Stomach (tissue), 8 donors: ENCODE measurements at regions not wholly inside any gene's neighbourhood (a gene's known extent, or its start where the extent isn't known, plus 50 kb on each side); places are given as distances from the start of the nearest gene placed in this dataset.

Experiments used
- DNase-seq, 2 donors: peaks; one replicate each; pipeline versions ENCODE4 v3.0.0 to v3.0.0-alpha.2; 2013 to 2019
- H3K27ac ChIP-seq, 5 donors: fragments of 200-600 bp in 4 of 5; sonication (generic) in 4 of 5; one replicate each; pipeline ENCODE4 v1.5.1; 2013 to 2019; ENCODE audit warnings: mild to moderate bottlenecking in 1 of 5, moderate library complexity in 1 of 5
- H3K27me3 ChIP-seq, 3 donors: fragments of 200-600 bp; sonication (generic); one replicate each; pipeline ENCODE4 v1.5.1; 2017 to 2019; ENCODE audit warnings: mixed run types in 1 of 3
- H3K36me3 ChIP-seq, 4 donors: fragments of 200-600 bp; sonication (generic); 1 replicate in 3 of 4; 2 replicates in 1 of 4; pipeline ENCODE4 v1.5.1; 2016 to 2019
- H3K4me1 ChIP-seq, 4 donors: fragments of 200-600 bp; sonication (generic); one replicate each; pipeline ENCODE4 v1.5.1; 2016 to 2019
- H3K4me3 ChIP-seq, 4 donors: fragments of 200-600 bp; sonication (generic) in 3 of 4; one replicate each; pipeline ENCODE4 v1.5.1; 2016 to 2019; ENCODE audit warnings: mild to moderate bottlenecking in 1 of 4
- H3K9me3 ChIP-seq, 4 donors: fragments of 200-600 bp; sonication (generic); one replicate each; pipeline ENCODE4 v1.5.1; 2016 to 2019
- EP300 ChIP-seq: sonication (generic); formaldehyde crosslinking; IDR thresholded peaks from one replicate; pipeline ENCODE4 v1.6.1; 2017; ENCODE audit warnings: antibody characterized with exemption
- POLR2A ChIP-seq, 4 donors: fragments of 450-650 bp; IDR thresholded peaks; one replicate each; pipeline ENCODE4 v1.6.1; 2016; ENCODE audit warnings: antibody characterized with exemption in 4 of 4, control low read depth in 2 of 4, mild to moderate bottlenecking in 1 of 4, moderate library complexity in 1 of 4
- POLR2AphosphoS5 ChIP-seq, 3 donors: sonication (generic); formaldehyde crosslinking; IDR thresholded peaks; one replicate each; pipeline ENCODE4 v1.6.1; 2016; ENCODE audit warnings: antibody characterized with exemption in 3 of 3
- WGBS, 5 donors: extraction: QIAGEN DNeasy Blood & Tissue Kit in 3 of 5; methylation state at CpG; one replicate each; pipeline versions ENCODE4 v1.1.5 to v1.1.7; 2013 to 2018; 5-methylcytosine and 5-hydroxymethylcytosine counted together
- intact Hi-C: fragments of 100-400 bp; cut with DNase I; formaldehyde crosslinking; loops from one replicate; pipeline ENCODE4 v1.15.1; 2023; ENCODE audit warnings: low total_unique reads
- TF ChIP-seq, protein P1 (sequence below), 7 experiments: fragments of 450-650 bp in 4 of 7; fragments of 200-600 bp in 3 of 7; sonication (generic) in 3 of 7; IDR thresholded peaks; one replicate each; pipeline ENCODE4 v1.5.1; 2016 to 2019; ENCODE audit warnings: antibody characterized with exemption in 7 of 7, control low read depth in 2 of 7, mild to moderate bottlenecking in 1 of 7
- donor health status: healthy with polysubstance abuse.
- donor health status: Bipolar disorder and iron deficiency.
- donor health status: healthy.

DNA sequence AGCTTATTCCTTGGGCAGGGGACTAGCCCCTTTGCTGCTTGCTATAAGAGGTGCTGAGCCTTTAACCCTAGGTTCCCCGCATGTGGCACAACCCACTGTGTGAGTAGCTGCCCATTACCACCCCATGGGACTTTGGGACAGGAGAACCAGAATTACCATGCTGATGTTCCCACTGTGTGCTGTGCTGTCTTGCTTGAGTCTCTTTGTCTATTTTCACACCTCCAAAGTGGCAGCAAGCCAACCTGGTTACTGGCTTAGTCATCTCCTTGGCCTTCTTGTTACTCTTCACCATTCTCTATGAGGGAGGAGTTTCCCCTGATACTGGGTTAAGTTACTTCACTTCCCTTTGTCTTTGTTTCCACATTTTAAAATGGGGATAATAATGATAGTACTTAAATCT is 73.4 kb upstream of the ETV6 start:
- DNase-seq = no peak
- H3K36me3 ChIP-seq = no peaks in the 10 kb centered on the region
- no peak overlapping the region for H3K4me3 ChIP-seq
- no peak overlapping the region for H3K27ac ChIP-seq
- TF ChIP-seq EP300 (no peak), POLR2A (IDR thresholded peaks at IDR 0.05) (no peak), POLR2AphosphoS5 (IDR thresholded peaks at IDR 0.05) (no peak)
- TF ChIP-seq, protein P1, sequence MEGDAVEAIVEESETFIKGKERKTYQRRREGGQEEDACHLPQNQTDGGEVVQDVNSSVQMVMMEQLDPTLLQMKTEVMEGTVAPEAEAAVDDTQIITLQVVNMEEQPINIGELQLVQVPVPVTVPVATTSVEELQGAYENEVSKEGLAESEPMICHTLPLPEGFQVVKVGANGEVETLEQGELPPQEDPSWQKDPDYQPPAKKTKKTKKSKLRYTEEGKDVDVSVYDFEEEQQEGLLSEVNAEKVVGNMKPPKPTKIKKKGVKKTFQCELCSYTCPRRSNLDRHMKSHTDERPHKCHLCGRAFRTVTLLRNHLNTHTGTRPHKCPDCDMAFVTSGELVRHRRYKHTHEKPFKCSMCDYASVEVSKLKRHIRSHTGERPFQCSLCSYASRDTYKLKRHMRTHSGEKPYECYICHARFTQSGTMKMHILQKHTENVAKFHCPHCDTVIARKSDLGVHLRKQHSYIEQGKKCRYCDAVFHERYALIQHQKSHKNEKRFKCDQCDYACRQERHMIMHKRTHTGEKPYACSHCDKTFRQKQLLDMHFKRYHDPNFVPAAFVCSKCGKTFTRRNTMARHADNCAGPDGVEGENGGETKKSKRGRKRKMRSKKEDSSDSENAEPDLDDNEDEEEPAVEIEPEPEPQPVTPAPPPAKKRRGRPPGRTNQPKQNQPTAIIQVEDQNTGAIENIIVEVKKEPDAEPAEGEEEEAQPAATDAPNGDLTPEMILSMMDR (IDR thresholded peaks at IDR 0.05) = no peak
- no peaks in the 10 kb centered on the region for H3K27me3 ChIP-seq
- intact Hi-C loops = no loop called here
- no peaks in the 10 kb centered on the region for H3K9me3 ChIP-seq
- 83 to 97% (median 93%) methylated on average over 1 of the region's 1 CpG for WGBS, 5 donors
- peaks cover 7 to 21% (median 13%) of the 10 kb centered on the region in 4 donors for H3K4me1 ChIP-seq

DNA sequence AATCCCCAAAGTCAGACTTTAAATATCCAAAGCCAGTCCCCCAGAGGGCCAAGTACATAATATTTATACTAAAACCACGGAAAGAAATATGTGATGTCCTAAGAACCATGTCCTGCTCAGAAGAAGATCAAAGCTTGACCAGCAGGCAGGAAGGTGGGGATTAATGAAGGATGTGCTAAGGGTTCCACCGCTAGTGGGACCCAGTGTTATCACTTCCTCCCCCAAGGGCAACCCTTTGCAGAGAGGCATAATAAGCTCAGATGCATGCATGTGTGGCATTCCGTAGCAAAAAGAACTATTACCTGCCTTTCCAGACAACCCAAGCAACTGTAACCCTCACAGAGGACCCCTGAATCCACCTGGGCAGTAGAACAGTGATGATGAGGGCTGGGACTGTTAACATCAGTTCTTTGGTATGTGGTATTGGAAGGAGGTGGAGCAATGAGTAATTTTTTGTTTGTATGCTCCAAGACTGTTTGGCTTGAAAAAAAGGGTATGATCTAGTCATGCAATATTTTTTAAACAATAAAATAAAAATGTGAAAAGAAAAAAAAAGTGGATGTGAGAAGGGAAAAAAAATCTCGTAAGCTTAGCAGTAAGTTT is 71.7 kb upstream of the ETV6 start:
- intact Hi-C loops = no loop called here
- Histone ChIP-seq H3K9me3 (no peaks in the 10 kb centered on the region), H3K27ac (no peak overlapping the region), H3K36me3 (no peaks in the 10 kb centered on the region), H3K27me3 (no peaks in the 10 kb centered on the region), H3K4me3 (no peak overlapping the region), H3K4me1 (peaks cover 7 to 23% (median 15%) of the 10 kb centered on the region in 4 donors)
- no peak for DNase-seq
- WGBS, 5 donors = 68 to 84% (median 76%) methylated on average over 4 of the region's 4 CpGs
- no peak for TF ChIP-seq POLR2A (IDR thresholded peaks at IDR 0.05)
- TF ChIP-seq, protein P1 (IDR thresholded peaks at IDR 0.05) = no peak

DNA sequence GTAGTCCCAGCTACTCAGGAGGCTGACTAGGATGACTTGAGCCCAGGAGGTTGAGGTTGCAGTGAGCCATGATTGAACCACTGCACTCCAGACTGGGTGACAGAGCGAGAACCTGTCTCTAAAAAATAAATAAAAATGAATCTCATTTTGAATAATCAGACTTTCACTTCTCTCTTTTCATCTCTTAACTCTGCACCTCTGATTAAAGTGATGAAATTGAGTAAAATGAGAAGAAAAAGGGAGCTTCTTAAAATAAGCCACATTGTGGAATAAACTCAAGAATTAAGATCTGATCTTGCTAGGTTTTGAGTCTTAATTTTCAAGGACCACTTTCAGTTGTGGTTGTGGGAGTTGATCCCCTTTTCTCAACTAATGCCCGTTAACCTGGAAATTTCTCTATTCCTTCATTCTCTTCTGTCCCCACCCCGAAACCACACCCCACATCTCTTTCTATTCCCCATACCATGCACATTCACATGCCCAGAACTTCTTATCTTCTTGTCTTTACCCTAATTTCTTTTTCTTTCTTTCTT is 70.9 kb upstream of the ETV6 start:
- Histone ChIP-seq H3K27ac (no peak overlapping the region), H3K4me1 (peaks cover 7 to 23% (median 15%) of the 10 kb centered on the region in 4 donors), H3K4me3 (no peak overlapping the region), H3K36me3 (no peaks in the 10 kb centered on the region), H3K9me3 (no peaks in the 10 kb centered on the region), H3K27me3 (no peaks in the 10 kb centered on the region)
- intact Hi-C loops = no loop called here
- no peak for DNase-seq
- WGBS, 5 donors = 86 to 91% (median 87%) methylated on average over 3 of the region's 3 CpGs
- TF ChIP-seq POLR2A (IDR thresholded peaks at IDR 0.05) (no peak), EP300 (no peak), POLR2AphosphoS5 (IDR thresholded peaks at IDR 0.05) (no peak)
- TF ChIP-seq, protein P1 (IDR thresholded peaks at IDR 0.05) = no peak

DNA sequence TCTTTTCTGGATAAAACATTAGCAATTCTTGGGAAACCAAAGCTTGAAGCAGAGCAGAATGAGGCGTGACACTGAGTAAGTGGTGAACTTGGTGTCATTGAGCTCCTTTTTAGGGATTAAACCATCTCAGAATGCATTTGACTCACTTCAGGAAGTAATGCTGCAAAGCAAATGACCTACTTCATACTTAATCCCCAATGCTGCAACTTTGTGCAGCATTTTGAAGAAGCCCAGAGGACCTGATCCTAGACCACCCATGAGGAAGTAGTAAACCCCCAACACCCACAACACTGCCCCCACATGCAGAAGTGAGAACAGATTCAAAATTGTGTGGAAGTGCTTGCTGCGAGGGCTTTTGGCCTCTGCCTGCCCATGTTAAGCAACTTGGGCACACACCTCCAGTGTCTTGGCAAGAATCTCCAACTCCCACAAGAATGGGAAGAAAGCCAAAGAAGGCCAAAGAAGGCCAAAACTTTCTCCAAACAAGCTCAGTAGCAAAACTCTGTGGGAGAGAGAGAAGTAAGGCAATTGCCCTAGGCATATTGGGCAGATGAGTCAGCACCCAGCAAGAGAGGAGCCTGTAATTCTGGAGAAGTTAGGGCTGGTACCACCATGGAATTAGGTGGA is 69.2 kb upstream of the ETV6 start:
- Histone ChIP-seq H3K27me3 (no peaks in the 10 kb centered on the region), H3K4me3 (no peak overlapping the region), H3K9me3 (no peaks in the 10 kb centered on the region), H3K4me1 (peaks cover 7 to 23% (median 15%) of the 10 kb centered on the region in 4 donors), H3K27ac (peak overlapping the region in 3 of 5 donors; percentile 47 to 63 (median 58)), H3K36me3 (no peaks in the 10 kb centered on the region)
- DNase-seq = peak; percentile 32 to 48
- intact Hi-C loops = loop anchor here (5.0 kb wide), 1 partner anchor 452 kb away; no protein-coding TSS in a partner anchor
- 19 to 33% (median 31%) methylated on average over 2 of the region's 2 CpGs for WGBS, 5 donors
- TF ChIP-seq POLR2AphosphoS5 (IDR thresholded peaks at IDR 0.05) (peak in 2 of 3 donors; percentile 13 to 33), EP300 (no peak)
